HT-29 (cell line): ENCODE measurements at regions not wholly inside any gene's neighbourhood (a gene's known extent, or its start where the extent isn't known, plus 50 kb on each side); places are given as distances from the start of the nearest gene placed in this dataset. TPM values are rescaled to one million over a fixed set of nuclear protein-coding genes. Genes with fewer than 3 reads are reported as not detected.

Source experiments
- DNase-seq: peaks from one replicate; pipeline ENCODE4 v3.0.0-alpha.2; 2015; ENCODE audit warnings: low spot score
- small RNA-seq: library from RNA; depleted of rRNA; stranded (forward); fragments of <200 nt; gene quantifications from one replicate; pipeline ENCODE3, GENCODE V24; 2014

DNA sequence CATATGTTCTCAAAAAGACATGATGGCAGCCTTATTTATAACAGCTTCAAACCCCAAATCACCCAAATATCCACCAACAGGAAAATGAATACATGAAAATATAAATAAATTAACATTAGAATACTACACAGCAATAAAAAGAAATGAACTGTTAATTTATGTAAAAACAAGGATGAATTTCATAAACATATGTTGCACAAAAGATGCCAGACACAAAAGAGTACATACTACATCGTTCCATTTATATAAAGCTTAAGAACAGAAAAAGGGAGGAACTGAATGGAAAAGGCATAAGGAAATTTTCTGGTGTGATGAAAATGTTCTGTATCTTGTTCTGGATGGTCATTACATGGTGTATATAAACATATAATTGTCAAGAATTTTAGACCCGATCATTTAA is 69.9 kb upstream of the TUSC7 start:
- no peak for DNase-seq

DNA sequence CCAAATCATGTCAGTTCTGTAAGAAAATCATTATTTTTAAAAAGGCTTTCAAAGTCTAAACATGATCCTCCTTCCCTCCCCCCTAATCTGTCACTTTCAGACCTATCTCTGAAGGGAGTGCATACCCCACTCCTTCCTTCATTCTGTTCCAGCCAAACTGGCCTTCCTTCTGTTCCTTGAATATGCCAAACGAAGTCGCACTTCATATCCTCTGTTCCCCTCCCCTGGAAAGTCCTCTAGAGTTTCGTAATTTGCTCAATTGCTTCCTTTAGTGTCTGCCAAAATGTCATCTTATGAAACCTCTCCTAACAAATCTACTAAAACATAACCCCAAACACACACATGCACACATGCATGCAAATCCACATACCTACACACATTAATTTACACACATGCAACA is 69.5 kb upstream of the TUSC7 start:
- no peak for DNase-seq

DNA sequence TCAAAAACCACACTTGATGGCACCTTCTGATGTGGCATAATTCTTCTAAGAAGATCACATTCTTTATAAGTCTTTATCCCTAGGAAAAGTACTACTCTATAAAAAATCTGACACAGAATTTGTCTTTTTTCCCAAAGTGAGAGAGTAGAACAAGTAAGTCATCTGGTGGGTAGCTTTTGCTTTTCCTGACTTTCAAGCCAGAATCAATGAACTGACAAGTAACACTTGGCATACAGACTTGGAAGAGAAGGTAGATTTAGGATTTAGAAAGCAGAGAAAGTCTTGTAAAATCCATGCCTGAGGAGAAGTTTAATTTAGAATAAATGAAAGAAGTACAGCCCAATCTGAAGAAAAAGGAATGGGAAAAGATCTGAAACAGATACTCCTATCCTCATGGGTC is 66.6 kb upstream of the TUSC7 start:
- no peak for DNase-seq

DNA sequence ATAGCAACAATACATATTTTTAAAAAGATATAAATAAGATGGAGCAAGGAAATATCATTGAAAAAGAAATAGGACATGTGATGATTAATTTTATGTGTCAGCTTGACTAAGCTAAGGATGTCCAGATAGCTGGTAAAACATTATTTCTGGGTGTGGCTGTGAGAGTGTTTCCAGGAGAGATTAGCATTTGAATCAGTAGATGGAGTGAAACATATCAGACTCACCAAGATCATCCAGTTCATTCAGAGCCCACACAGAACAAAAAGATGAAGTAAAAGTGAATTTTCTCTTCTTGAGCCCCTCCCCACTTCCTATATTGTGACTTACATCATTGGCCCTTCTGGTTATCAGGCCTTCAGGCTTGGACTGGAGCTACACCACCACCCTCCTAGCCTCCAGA is 61.6 kb upstream of the TUSC7 start:
- DNase-seq = no peak

Small RNA genes lying in the stretch of these regions (small RNA-seq; reads per million reads assigned to genes)
- not detected for gene RN7SL582P
